ENCODE measurements at regions not wholly inside any gene's neighbourhood (a gene's known extent, or its start where the extent isn't known, plus 50 kb on each side); places are given as distances from the start of the nearest gene placed in this dataset.
A peak's percentile ranks its signal among the peaks of the same experiment; 100 is the strongest.

GRCh38 chr2:238601433-238602222 lies 174.9 kb downstream of the ASB1 start:
- no peak for ATAC-seq

GRCh38 chr2:238602223-238602960 lies 175.7 kb downstream of the ASB1 start:
- no peak for ATAC-seq
- no peak for TF ChIP-seq TCF4 (CRISPR knock-in tag; IDR thresholded peaks at IDR 0.05; ENCODE audit: borderline replicate concordance)

More at GRCh38 chr2:238601433-238602222, 174.9 kb downstream of the ASB1 start:
- TF ChIP-seq ISL1 (CRISPR knock-in tag; IDR thresholded peaks at IDR 0.05): peak; percentile 5; the same call in 1 of the 2 replicates
- no peak for TF ChIP-seq SNAI2 (CRISPR knock-in tag; IDR thresholded peaks at IDR 0.05)

GRCh38 chr2:238603596-238603995 lies 176.9 kb downstream of the ASB1 start:
- no peak for ATAC-seq
- TF ChIP-seq TCF4 (CRISPR knock-in tag; IDR thresholded peaks at IDR 0.05; ENCODE audit: borderline replicate concordance) (no peak), ISL1 (CRISPR knock-in tag; IDR thresholded peaks at IDR 0.05) (no peak), ESRRG (CRISPR knock-in tag; IDR thresholded peaks at IDR 0.05) (no peak), ZFP30 (CRISPR knock-in tag; IDR thresholded peaks at IDR 0.05) (peak; percentile 88)

GRCh38 chr2:238606311-238606710 lies 179.6 kb downstream of the ASB1 start:
- TF ChIP-seq CSRNP3 (CRISPR knock-in tag; IDR thresholded peaks at IDR 0.05): no peak
- no peak for TF ChIP-seq GLIS3 (CRISPR knock-in tag; IDR thresholded peaks at IDR 0.05)
- TF ChIP-seq BACH2 (CRISPR knock-in tag; IDR thresholded peaks at IDR 0.05; ENCODE audit: borderline replicate concordance): no peak
- TF ChIP-seq RARB (CRISPR knock-in tag; IDR thresholded peaks at IDR 0.05): no peak
- no peak for TF ChIP-seq ARNTL (CRISPR knock-in tag; IDR thresholded peaks at IDR 0.05; ENCODE audit: borderline replicate concordance, low read depth)
- TF ChIP-seq ZNF8 (CRISPR knock-in tag; IDR thresholded peaks at IDR 0.05): no peak
- TF ChIP-seq CSDC2 (CRISPR knock-in tag; IDR thresholded peaks at IDR 0.05): no peak
- no peak for TF ChIP-seq SNAI2 (CRISPR knock-in tag; IDR thresholded peaks at IDR 0.05)
- no peak for TF ChIP-seq ZNF565 (CRISPR knock-in tag; conservative IDR thresholded peaks at IDR 0.05; ENCODE audit: low read depth)
- TF ChIP-seq TCF4 (CRISPR knock-in tag; IDR thresholded peaks at IDR 0.05; ENCODE audit: borderline replicate concordance): no peak
- TF ChIP-seq POU6F1 (CRISPR knock-in tag; IDR thresholded peaks at IDR 0.05; ENCODE audit: borderline replicate concordance, low read depth): no peak
- no peak for TF ChIP-seq ZFP30 (CRISPR knock-in tag; IDR thresholded peaks at IDR 0.05)
- TF ChIP-seq OSR1 (CRISPR knock-in tag; IDR thresholded peaks at IDR 0.05): no peak
- ATAC-seq: no peak

GRCh38 chr2:238613610-238614009 lies 186.9 kb downstream of the ASB1 start:
- TF ChIP-seq ZNF8 (CRISPR knock-in tag; IDR thresholded peaks at IDR 0.05): no peak
- no peak for TF ChIP-seq TOX (CRISPR knock-in tag; IDR thresholded peaks at IDR 0.05; ENCODE audit: borderline replicate concordance)
- no peak for TF ChIP-seq CREB5 (CRISPR knock-in tag; IDR thresholded peaks at IDR 0.05; ENCODE audit: low read depth)
- TF ChIP-seq ZC3H10 (CRISPR knock-in tag; IDR thresholded peaks at IDR 0.05): no peak
- TF ChIP-seq OSR1 (CRISPR knock-in tag; IDR thresholded peaks at IDR 0.05): no peak
- no peak for TF ChIP-seq TCF4 (CRISPR knock-in tag; IDR thresholded peaks at IDR 0.05; ENCODE audit: borderline replicate concordance)
- no peak for TF ChIP-seq GLIS3 (CRISPR knock-in tag; IDR thresholded peaks at IDR 0.05)
- TF ChIP-seq ISL1 (CRISPR knock-in tag; IDR thresholded peaks at IDR 0.05): no peak
- no peak for TF ChIP-seq POU6F1 (CRISPR knock-in tag; IDR thresholded peaks at IDR 0.05; ENCODE audit: borderline replicate concordance, low read depth)
- TF ChIP-seq PPARA (CRISPR knock-in tag; IDR thresholded peaks at IDR 0.05; ENCODE audit: borderline replicate concordance): no peak
- no peak for TF ChIP-seq ZNF565 (CRISPR knock-in tag; conservative IDR thresholded peaks at IDR 0.05; ENCODE audit: low read depth)
- no peak for TF ChIP-seq ESRRG (CRISPR knock-in tag; IDR thresholded peaks at IDR 0.05)
- no peak for ATAC-seq
